ENCODE measurements at regions not wholly inside any gene's neighbourhood (a gene's known extent, or its start where the extent isn't known, plus 50 kb on each side); places are given as distances from the start of the nearest gene placed in this dataset.

GRCh38 chr18:42412281-42412680 lies 457.2 kb downstream of the PIK3C3 start:
- Histone ChIP-seq H3K9ac (ENCODE audit: low read depth, low read length, poor library complexity, severe bottlenecking) (no peak overlapping the region), H3K4me2 (ENCODE audit: low read depth, low read length, poor library complexity, severe bottlenecking) (no peak overlapping the region), H3K4me3 (ENCODE audit: low read length, poor library complexity, severe bottlenecking) (no peak overlapping the region), H3K9me3 (ENCODE audit: insufficient read depth, low read depth, low read length) (no peaks in the 10 kb centered on the region), H3K36me3 (ENCODE audit: insufficient read depth, low read length) (no peaks in the 10 kb centered on the region), H2AFZ (ENCODE audit: low read length) (no peak overlapping the region), H3K27me3 (ENCODE audit: insufficient read depth, low read length, poor library complexity, severe bottlenecking) (no peaks in the 10 kb centered on the region), H3K9me2 (replicated peaks; ENCODE audit: low read depth, low read length) (no peaks in the 10 kb centered on the region), H4K20me1 (ENCODE audit: insufficient read depth, low read length, poor library complexity, severe bottlenecking) (no peaks in the 10 kb centered on the region), H3F3A (ENCODE audit: low read depth) (no peaks in the 10 kb centered on the region), H3K79me2 (ENCODE audit: insufficient read depth, low read length) (no peaks in the 10 kb centered on the region), H3K4me1 (ENCODE audit: insufficient read depth, low read length, poor library complexity, severe bottlenecking) (no peaks in the 10 kb centered on the region)
- TF ChIP-seq CTCF (conservative IDR thresholded peaks at IDR 0.05; ENCODE audit: low read length): no peak
- no peak for TF ChIP-seq EZH2phosphoT487 (IDR thresholded peaks at IDR 0.05; ENCODE audit: borderline replicate concordance)

- Histone ChIP-seq H3K9ac (ENCODE audit: low read depth, low read length, poor library complexity, severe bottlenecking) (no peak overlapping the region), H3K9me3 (ENCODE audit: insufficient read depth, low read depth, low read length) (no peaks in the 10 kb centered on the region), H3K36me3 (ENCODE audit: insufficient read depth, low read length) (no peaks in the 10 kb centered on the region), H3K4me3 (ENCODE audit: low read length, poor library complexity, severe bottlenecking) (no peak overlapping the region), H3K4me2 (ENCODE audit: low read depth, low read length, poor library complexity, severe bottlenecking) (no peak overlapping the region), H3K79me2 (ENCODE audit: insufficient read depth, low read length) (no peaks in the 10 kb centered on the region), H3K4me1 (ENCODE audit: insufficient read depth, low read length, poor library complexity, severe bottlenecking) (no peaks in the 10 kb centered on the region), H3K27me3 (ENCODE audit: insufficient read depth, low read length, poor library complexity, severe bottlenecking) (no peaks in the 10 kb centered on the region), H3F3A (ENCODE audit: low read depth) (no peaks in the 10 kb centered on the region), H3K9me2 (replicated peaks; ENCODE audit: low read depth, low read length) (no peaks in the 10 kb centered on the region), H4K20me1 (ENCODE audit: insufficient read depth, low read length, poor library complexity, severe bottlenecking) (no peaks in the 10 kb centered on the region), H2AFZ (ENCODE audit: low read length) (no peak overlapping the region)
- TF ChIP-seq EZH2phosphoT487 (IDR thresholded peaks at IDR 0.05; ENCODE audit: borderline replicate concordance): no peak
- TF ChIP-seq CTCF (conservative IDR thresholded peaks at IDR 0.05; ENCODE audit: low read length): no peak
These were observed 457.9 kb downstream of the PIK3C3 start for GRCh38 chr18:42412896-42413295.

- no peaks in the 10 kb centered on the region for H3F3A ChIP-seq (ENCODE audit: low read depth)
- no peaks in the 10 kb centered on the region for H3K9me3 ChIP-seq (ENCODE audit: insufficient read depth, low read depth, low read length)
- H3K4me3 ChIP-seq (ENCODE audit: low read length, poor library complexity, severe bottlenecking): no peak overlapping the region
- no peaks in the 10 kb centered on the region for H3K9me2 ChIP-seq (replicated peaks; ENCODE audit: low read depth, low read length)
- H3K4me2 ChIP-seq (ENCODE audit: low read depth, low read length, poor library complexity, severe bottlenecking): no peak overlapping the region
- no peaks in the 10 kb centered on the region for H3K79me2 ChIP-seq (ENCODE audit: insufficient read depth, low read length)
- TF ChIP-seq CTCF (conservative IDR thresholded peaks at IDR 0.05; ENCODE audit: low read length) (no peak), EZH2phosphoT487 (IDR thresholded peaks at IDR 0.05; ENCODE audit: borderline replicate concordance) (no peak)
- H3K9ac ChIP-seq (ENCODE audit: low read depth, low read length, poor library complexity, severe bottlenecking): no peak overlapping the region
- H3K27me3 ChIP-seq (ENCODE audit: insufficient read depth, low read length, poor library complexity, severe bottlenecking): no peaks in the 10 kb centered on the region
- H3K36me3 ChIP-seq (ENCODE audit: insufficient read depth, low read length): no peaks in the 10 kb centered on the region
- H3K4me1 ChIP-seq (ENCODE audit: insufficient read depth, low read length, poor library complexity, severe bottlenecking): no peaks in the 10 kb centered on the region
- H2AFZ ChIP-seq (ENCODE audit: low read length): no peak overlapping the region
- H4K20me1 ChIP-seq (ENCODE audit: insufficient read depth, low read length, poor library complexity, severe bottlenecking): no peaks in the 10 kb centered on the region
These were observed 458.8 kb downstream of the PIK3C3 start for GRCh38 chr18:42413870-42414269.
